Body of pancreas (tissue), 4 donors: ENCODE measurements at regions not wholly inside any gene's neighbourhood (a gene's known extent, or its start where the extent isn't known, plus 50 kb on each side); places are given as distances from the start of the nearest gene placed in this dataset.

Source experiments
- ATAC-seq: fragments of 150-250 bp; one replicate; pipeline ENCODE4 v1.9.1; 2016
- DNase-seq, 4 donors: peaks; one replicate each; pipeline ENCODE4 v3.0.0-alpha.2; 2019
- H3K27ac ChIP-seq, 4 donors: fragments of 200-600 bp; sonication (generic); 1 replicate in 3 of 4; 2 replicates in 1 of 4; pipeline versions ENCODE4 v1.5.1 to v1.6.1; 2016 to 2019; ENCODE audit warnings: mild to moderate bottlenecking in 1 of 4, mixed read lengths in 1 of 4, moderate library complexity in 1 of 4
- H3K27me3 ChIP-seq, 2 donors: fragments of 200-600 bp; sonication (generic); one replicate each; pipeline ENCODE4 v1.6.0; 2016; ENCODE audit warnings: mild to moderate bottlenecking in 1 of 2
- H3K36me3 ChIP-seq, 2 donors: fragments of 200-600 bp; sonication (generic); replicated peaks in 1 of 2; 2 replicates each; pipeline ENCODE4 v1.5.1; 2016; ENCODE audit warnings: low read depth in 2 of 2; ENCODE audit not compliant: insufficient read depth in 1 of 2
- H3K4me1 ChIP-seq: fragments of 200-600 bp; sonication (generic); one replicate; pipeline ENCODE4 v1.6.0; 2016
- H3K4me3 ChIP-seq, 2 donors: fragments of 200-600 bp; sonication (generic); 1 replicate in 1 of 2; 2 replicates in 1 of 2; pipeline ENCODE4 v1.5.1; 2016 to 2019
- H3K9me3 ChIP-seq, 3 donors: fragments of 200-600 bp; sonication (generic); 1 replicate in 2 of 3; 2 replicates in 1 of 3; pipeline ENCODE4 v1.5.1; 2016
- CTCF ChIP-seq, 7 experiments: fragments of 450-650 bp in 4 of 7; fragments of 200-600 bp in 3 of 7; sonication (generic) in 3 of 7; IDR thresholded peaks; one replicate each; pipeline ENCODE4 v1.5.1; 2016 to 2019; ENCODE audit warnings: antibody characterized with exemption in 7 of 7
- POLR2A ChIP-seq, 3 donors: fragments of 450-650 bp; IDR thresholded peaks; one replicate each; pipeline ENCODE4 v1.6.1; 2016; ENCODE audit warnings: antibody characterized with exemption in 3 of 3, mild to moderate bottlenecking in 2 of 3
- WGBS, 2 donors: methylation state at CpG; one replicate each; pipeline ENCODE4 v1.1.5; 2017; 5-methylcytosine and 5-hydroxymethylcytosine counted together
- intact Hi-C: fragments of 100-400 bp; cut with DNase I; formaldehyde crosslinking; loops from one replicate; pipeline ENCODE4 v1.15.1; 2023

- no peaks in the 10 kb centered on the region for H3K27me3 ChIP-seq
- H3K36me3 ChIP-seq, result no peaks in the 10 kb centered on the region
- WGBS, 2 donors, result 11 to 16% methylated on average over 17 to 21 of the region's 21 CpGs
- H3K9me3 ChIP-seq, result no peaks in the 10 kb centered on the region
- no peaks in the 10 kb centered on the region for H3K4me1 ChIP-seq
- H3K4me3 ChIP-seq, result no peak overlapping the region
- ATAC-seq (peak; percentile 78), DNase-seq (peak; percentile 43 to 71 (median 66))
- no peak overlapping the region for H3K27ac ChIP-seq
- intact Hi-C loops, result loop anchor here (10.0 kb wide), 1 partner anchor 225 kb away; no protein-coding TSS in a partner anchor
- TF ChIP-seq CTCF (IDR thresholded peaks at IDR 0.05), result peak; percentile 62 to 96 (median 76)
- no peak for TF ChIP-seq POLR2A (IDR thresholded peaks at IDR 0.05)
These were observed 169.6 kb upstream of the GPR12 start for GRCh38 chr13:26929971-26930730.

- Histone ChIP-seq H3K36me3 (no peaks in the 10 kb centered on the region), H3K4me3 (no peak overlapping the region), H3K27me3 (no peaks in the 10 kb centered on the region), H3K27ac (no peak overlapping the region), H3K9me3 (no peaks in the 10 kb centered on the region), H3K4me1 (no peaks in the 10 kb centered on the region)
- 67 to 77% methylated on average over 11 of the region's 11 CpGs for WGBS, 2 donors
- TF ChIP-seq CTCF (IDR thresholded peaks at IDR 0.05) (no peak), POLR2A (IDR thresholded peaks at IDR 0.05) (no peak)
- DNase-seq (no peak), ATAC-seq (no peak)
- intact Hi-C loops, result loop anchor here (10.0 kb wide), 1 partner anchor 223 kb away; no protein-coding TSS in a partner anchor
These were observed 166.9 kb upstream of the GPR12 start for GRCh38 chr13:26927511-26927910.

- no peak for ATAC-seq
- 75 to 79% methylated on average over 7 of the region's 7 CpGs for WGBS, 2 donors
These were observed 165.8 kb upstream of the GPR12 start for GRCh38 chr13:26926371-26926770.

GRCh38 chr13:26923824-26924605 is 163.4 kb upstream of the GPR12 start:
- H3K4me1 ChIP-seq, result no peaks in the 10 kb centered on the region
- DNase-seq, result peak in 1 of 4 donors; percentile 9
- H3K9me3 ChIP-seq, result no peaks in the 10 kb centered on the region
- peak; percentile 24 for ATAC-seq
- no peak for TF ChIP-seq CTCF (IDR thresholded peaks at IDR 0.05)
- no peak for TF ChIP-seq POLR2A (IDR thresholded peaks at IDR 0.05)
- H3K27me3 ChIP-seq, result no peaks in the 10 kb centered on the region
- intact Hi-C loops, result loop anchor here (10.0 kb wide), 1 partner anchor 219 kb away; no protein-coding TSS in a partner anchor
- H3K36me3 ChIP-seq, result no peaks in the 10 kb centered on the region
- H3K4me3 ChIP-seq, result no peak overlapping the region
- WGBS, 2 donors, result 19% methylated on average over 7 of the region's 7 CpGs
- no peak overlapping the region for H3K27ac ChIP-seq

More at GRCh38 chr13:26926371-26926770, 165.8 kb upstream of the GPR12 start:
- TF ChIP-seq CTCF (IDR thresholded peaks at IDR 0.05) (no peak), POLR2A (IDR thresholded peaks at IDR 0.05) (no peak)
- H3K4me1 ChIP-seq, result no peaks in the 10 kb centered on the region
- no peak for DNase-seq
- no peak overlapping the region for H3K4me3 ChIP-seq
- no peaks in the 10 kb centered on the region for H3K9me3 ChIP-seq
- H3K36me3 ChIP-seq, result no peaks in the 10 kb centered on the region
- no peaks in the 10 kb centered on the region for H3K27me3 ChIP-seq
- intact Hi-C loops, result loop anchor here (10.0 kb wide), 1 partner anchor 222 kb away; no protein-coding TSS in a partner anchor
- H3K27ac ChIP-seq, result no peak overlapping the region
